GM19025 (cell line): ENCODE measurements at regions not wholly inside any gene's neighbourhood (a gene's known extent, or its start where the extent isn't known, plus 50 kb on each side); places are given as distances from the start of the nearest gene placed in this dataset.

Experiments
- ATAC-seq: cut with Tn5 transposase; IDR thresholded peaks from one replicate; pipeline ENCODE4 v1.9.1; 2021; ENCODE audit warnings: mild to moderate bottlenecking, low read depth, moderate library complexity; ENCODE audit not compliant: unreplicated experiment

- no peak for ATAC-seq
Measured at GRCh38 chr6:82712389-82712788, 348.8 kb downstream of the TPBG start.

- no peak for ATAC-seq
Measured at GRCh38 chr6:82712826-82713225, 349.2 kb downstream of the TPBG start.

GRCh38 chr6:82720992-82721391 lies 344.6 kb downstream of the UBE3D start:
- no peak for ATAC-seq

GRCh38 chr6:82735790-82736189 lies 329.9 kb downstream of the UBE3D start:
- no peak for ATAC-seq

GRCh38 chr6:82737965-82738364 lies 327.7 kb downstream of the UBE3D start:
- ATAC-seq, result no peak

- no peak for ATAC-seq
Measured at GRCh38 chr6:82738773-82739172, 326.9 kb downstream of the UBE3D start.

GRCh38 chr6:82739303-82739702 lies 326.3 kb downstream of the UBE3D start:
- ATAC-seq, result no peak

- no peak for ATAC-seq
Measured at GRCh38 chr6:82740072-82740471, 325.6 kb downstream of the UBE3D start.

GRCh38 chr6:82741325-82741995 lies 324.2 kb downstream of the UBE3D start:
- no peak for ATAC-seq

- no peak for ATAC-seq
Measured at GRCh38 chr6:82741996-82742385, 323.6 kb downstream of the UBE3D start.

GRCh38 chr6:82744286-82745015 lies 321.2 kb downstream of the UBE3D start:
- ATAC-seq, result no peak

GRCh38 chr6:82750556-82750955 lies 315.1 kb downstream of the UBE3D start:
- ATAC-seq, result no peak

GRCh38 chr6:82751718-82752117 lies 313.9 kb downstream of the UBE3D start:
- ATAC-seq, result no peak

- no peak for ATAC-seq
Measured at GRCh38 chr6:82761674-82762345, 303.8 kb downstream of the UBE3D start.

- ATAC-seq, result no peak
Measured at GRCh38 chr6:82766476-82766875, 299.2 kb downstream of the UBE3D start.

- ATAC-seq, result no peak
Measured at GRCh38 chr6:82767037-82767436, 298.6 kb downstream of the UBE3D start.

- ATAC-seq, result no peak
Measured at GRCh38 chr6:82767447-82767846, 298.2 kb downstream of the UBE3D start.

- no peak for ATAC-seq
Measured at GRCh38 chr6:82772851-82773717, 292.6 kb downstream of the UBE3D start.

GRCh38 chr6:82775361-82775760 lies 290.3 kb downstream of the UBE3D start:
- no peak for ATAC-seq

GRCh38 chr6:82775981-82776380 lies 289.7 kb downstream of the UBE3D start:
- ATAC-seq, result no peak

- no peak for ATAC-seq
Measured at GRCh38 chr6:82779041-82779440, 286.6 kb downstream of the UBE3D start.
